NT2/D1 (cell line): ENCODE measurements at regions not wholly inside any gene's neighbourhood (a gene's known extent, or its start where the extent isn't known, plus 50 kb on each side); places are given as distances from the start of the nearest gene placed in this dataset.

Experiments
- YY1 ChIP-seq: IDR thresholded peaks from 2 replicates; pipeline ENCODE4 v1.6.1; 2011; ENCODE audit not compliant: insufficient read length, insufficient read depth
- ZNF274 ChIP-seq: IDR thresholded peaks from 2 replicates; pipeline ENCODE4 v1.6.1; 2011; ENCODE audit warnings: mild to moderate bottlenecking, low read depth, low read length

DNA sequence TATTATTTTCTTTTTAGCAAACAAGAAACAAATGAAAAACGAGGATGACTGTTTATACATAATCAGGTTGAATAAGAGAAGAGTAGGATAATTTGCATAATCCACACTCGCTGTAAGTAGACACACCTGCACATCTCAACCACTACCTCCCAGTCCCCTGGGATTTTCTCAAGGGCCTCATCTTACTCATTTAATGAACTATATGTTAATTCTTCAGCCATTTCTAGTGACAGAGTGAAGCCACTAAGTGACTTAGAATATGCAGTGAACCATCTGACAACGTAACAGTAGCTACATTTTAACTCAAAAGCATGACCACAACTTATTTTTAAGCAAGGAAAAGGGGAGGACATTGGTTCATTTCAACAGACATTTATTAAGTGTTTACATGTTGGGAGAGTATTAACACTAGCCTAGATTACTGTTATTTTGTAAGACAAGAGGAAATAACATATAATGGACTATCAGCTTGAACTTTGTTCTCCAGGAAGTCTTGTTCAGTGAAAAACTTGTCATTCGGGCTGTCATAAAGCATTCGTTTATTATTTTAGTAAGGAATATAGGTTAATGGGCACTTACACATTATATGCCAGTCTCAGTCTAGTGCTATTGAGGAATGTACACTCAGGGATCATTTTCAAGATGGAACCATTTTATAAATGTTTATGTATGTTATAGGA is 173.0 kb upstream of the ROBO2 start:
- TF ChIP-seq ZNF274 (no peak), YY1 (no peak)
